HCT116 (cell line): ENCODE measurements at regions not wholly inside any gene's neighbourhood (a gene's known extent, or its start where the extent isn't known, plus 50 kb on each side); places are given as distances from the start of the nearest gene placed in this dataset.

ENCODE experiments used
- YY1 ChIP-seq: IDR thresholded peaks from 2 replicates; pipeline ENCODE4 v1.6.1; 2011; ENCODE audit warnings: low read length, low read depth, moderate library complexity, mild to moderate bottlenecking; ENCODE audit not compliant: insufficient replicate concordance; ENCODE audit errors: extremely low read depth
- TF ChIP-seq, protein P1 (sequence below), 3 experiments: fragments of 200-600 bp in 1 of 3; sonication (generic) in 1 of 3; IDR thresholded peaks in 2 of 3; conservative IDR thresholded peaks in 1 of 3; 2 replicates each; pipeline ENCODE4 v1.5.1; 2012 to 2017; ENCODE audit warnings: low read depth in 2 of 3, low read length in 2 of 3, antibody characterized with exemption in 1 of 3, borderline replicate concordance in 1 of 3, control low read depth in 1 of 3, mild to moderate bottlenecking in 1 of 3, mixed read lengths in 1 of 3, mixed run types in 1 of 3, moderate library complexity in 1 of 3; ENCODE audit not compliant: insufficient read depth in 1 of 3

DNA sequence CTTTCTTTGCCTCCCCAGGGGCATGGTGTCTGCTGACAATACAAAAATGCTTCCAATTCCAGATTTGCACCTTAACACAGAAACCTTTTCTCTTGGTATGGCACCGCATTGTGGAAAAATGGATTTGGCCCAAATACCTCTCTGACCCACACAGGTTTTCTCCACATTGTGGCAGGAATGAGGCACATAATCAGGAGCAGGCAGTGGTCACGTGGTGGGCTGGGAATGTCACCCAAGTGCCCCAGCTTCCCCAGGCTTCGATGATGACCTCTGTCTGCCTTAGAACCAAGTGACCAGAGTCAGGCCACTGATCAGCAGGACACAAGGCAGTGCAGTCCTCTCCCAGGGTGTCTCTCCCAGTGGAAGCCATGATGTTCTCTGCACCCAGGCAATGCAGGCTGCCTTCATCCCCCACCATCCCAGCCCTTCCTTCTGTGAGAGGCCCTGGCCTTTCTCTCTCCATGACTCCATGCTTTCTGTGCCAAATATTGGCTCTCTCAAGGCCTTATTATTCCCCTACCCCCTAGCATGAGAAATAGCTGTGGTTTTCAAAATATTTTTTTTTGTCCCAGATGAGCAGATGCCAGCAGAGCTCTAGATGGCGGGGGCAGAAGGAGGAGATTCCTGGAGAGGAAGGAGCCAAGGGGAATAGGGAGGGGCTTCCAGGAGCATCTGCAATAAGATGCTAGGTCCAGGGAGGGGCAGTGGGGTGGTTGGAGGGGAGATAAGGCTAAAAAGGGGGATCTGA, 198.9 kb downstream of the ACKR3 start:
- TF ChIP-seq, protein P1, sequence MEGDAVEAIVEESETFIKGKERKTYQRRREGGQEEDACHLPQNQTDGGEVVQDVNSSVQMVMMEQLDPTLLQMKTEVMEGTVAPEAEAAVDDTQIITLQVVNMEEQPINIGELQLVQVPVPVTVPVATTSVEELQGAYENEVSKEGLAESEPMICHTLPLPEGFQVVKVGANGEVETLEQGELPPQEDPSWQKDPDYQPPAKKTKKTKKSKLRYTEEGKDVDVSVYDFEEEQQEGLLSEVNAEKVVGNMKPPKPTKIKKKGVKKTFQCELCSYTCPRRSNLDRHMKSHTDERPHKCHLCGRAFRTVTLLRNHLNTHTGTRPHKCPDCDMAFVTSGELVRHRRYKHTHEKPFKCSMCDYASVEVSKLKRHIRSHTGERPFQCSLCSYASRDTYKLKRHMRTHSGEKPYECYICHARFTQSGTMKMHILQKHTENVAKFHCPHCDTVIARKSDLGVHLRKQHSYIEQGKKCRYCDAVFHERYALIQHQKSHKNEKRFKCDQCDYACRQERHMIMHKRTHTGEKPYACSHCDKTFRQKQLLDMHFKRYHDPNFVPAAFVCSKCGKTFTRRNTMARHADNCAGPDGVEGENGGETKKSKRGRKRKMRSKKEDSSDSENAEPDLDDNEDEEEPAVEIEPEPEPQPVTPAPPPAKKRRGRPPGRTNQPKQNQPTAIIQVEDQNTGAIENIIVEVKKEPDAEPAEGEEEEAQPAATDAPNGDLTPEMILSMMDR (IDR thresholded peaks at IDR 0.05 in 2 of 3, conservative IDR thresholded peaks at IDR 0.05 in 1 of 3; ENCODE audit: borderline replicate concordance in 1 of 3, insufficient read depth in 1 of 3, low read depth in 2 of 3, low read length in 2 of 3): no peak
- no peak for TF ChIP-seq YY1
